AG09319 (cell line): ENCODE measurements at regions not wholly inside any gene's neighbourhood (a gene's known extent, or its start where the extent isn't known, plus 50 kb on each side); places are given as distances from the start of the nearest gene placed in this dataset.

ENCODE experiments used
- DNase-seq: peaks from one replicate; pipeline ENCODE4 v3.0.0-alpha.2; 2010; ENCODE audit warnings: low read depth; ENCODE audit errors: extremely low read depth
- TF ChIP-seq, protein P1 (sequence below): IDR thresholded peaks from 2 replicates; pipeline ENCODE4 v1.5.1; 2011; ENCODE audit warnings: low read depth, mild to moderate bottlenecking, inconsistent platforms, low read length, moderate library complexity

DNA sequence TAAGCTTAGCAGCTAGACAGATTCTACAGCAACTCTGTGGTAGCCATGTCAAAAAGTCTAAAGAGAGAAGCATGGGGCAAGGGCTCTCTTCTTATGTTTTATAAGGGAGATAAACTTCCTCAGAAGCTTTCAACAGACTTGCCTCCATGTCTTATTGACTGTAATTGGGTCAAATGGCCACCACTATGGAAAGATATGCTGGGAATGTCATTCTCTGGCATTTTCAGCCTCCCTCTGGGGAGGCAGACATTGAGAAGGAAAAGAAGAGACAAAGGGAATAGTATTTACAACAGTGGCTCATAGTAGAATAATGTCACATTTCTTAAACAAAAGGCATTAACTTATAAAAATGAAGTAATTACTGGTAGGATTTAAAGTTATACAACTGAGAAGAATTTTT is 1964.5 kb upstream of the PIK3C3 start:
- TF ChIP-seq, protein P1, sequence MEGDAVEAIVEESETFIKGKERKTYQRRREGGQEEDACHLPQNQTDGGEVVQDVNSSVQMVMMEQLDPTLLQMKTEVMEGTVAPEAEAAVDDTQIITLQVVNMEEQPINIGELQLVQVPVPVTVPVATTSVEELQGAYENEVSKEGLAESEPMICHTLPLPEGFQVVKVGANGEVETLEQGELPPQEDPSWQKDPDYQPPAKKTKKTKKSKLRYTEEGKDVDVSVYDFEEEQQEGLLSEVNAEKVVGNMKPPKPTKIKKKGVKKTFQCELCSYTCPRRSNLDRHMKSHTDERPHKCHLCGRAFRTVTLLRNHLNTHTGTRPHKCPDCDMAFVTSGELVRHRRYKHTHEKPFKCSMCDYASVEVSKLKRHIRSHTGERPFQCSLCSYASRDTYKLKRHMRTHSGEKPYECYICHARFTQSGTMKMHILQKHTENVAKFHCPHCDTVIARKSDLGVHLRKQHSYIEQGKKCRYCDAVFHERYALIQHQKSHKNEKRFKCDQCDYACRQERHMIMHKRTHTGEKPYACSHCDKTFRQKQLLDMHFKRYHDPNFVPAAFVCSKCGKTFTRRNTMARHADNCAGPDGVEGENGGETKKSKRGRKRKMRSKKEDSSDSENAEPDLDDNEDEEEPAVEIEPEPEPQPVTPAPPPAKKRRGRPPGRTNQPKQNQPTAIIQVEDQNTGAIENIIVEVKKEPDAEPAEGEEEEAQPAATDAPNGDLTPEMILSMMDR, result no peak
- DNase-seq, result no peak

DNA sequence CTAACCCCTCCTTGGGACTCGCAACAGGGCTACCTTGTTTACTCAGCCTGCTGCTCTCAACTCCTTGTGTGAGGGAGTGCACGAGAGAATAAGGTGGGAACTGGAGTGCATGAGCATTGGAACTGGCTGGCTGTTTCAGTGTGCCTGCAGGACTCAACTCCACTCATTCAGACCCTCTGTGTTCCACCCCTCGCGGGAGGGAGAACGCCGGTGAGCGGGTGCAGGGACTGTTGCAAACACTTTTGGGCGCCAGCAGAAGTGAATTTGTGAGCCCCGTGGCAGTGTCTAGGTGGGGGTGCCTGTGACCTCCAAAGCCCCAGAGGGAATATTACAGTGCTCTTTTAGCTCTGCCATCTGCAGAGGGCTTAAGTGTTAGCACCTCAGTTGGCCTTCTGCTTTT is 1978.3 kb upstream of the PIK3C3 start:
- TF ChIP-seq, protein P1, result no peak
- no peak for DNase-seq

DNA sequence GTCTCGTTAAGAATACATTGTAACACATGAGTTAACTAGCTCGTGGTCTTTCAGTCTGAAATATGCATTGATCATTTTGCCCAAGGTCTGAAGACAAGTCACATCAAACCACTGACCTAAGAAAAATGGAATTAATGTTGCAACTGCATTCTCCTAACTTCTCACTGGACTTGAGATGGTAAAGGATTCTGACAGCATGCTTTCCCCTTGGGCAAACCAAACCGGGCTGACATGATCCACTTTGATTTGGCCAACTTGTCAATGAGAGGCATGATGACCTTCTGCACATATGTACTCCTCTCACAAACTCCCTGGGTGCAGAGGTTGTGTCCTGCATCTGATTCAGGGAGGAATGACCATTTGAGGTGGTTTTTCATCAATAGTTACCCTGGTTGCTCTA is 1982.5 kb upstream of the PIK3C3 start:
- DNase-seq, result no peak
- TF ChIP-seq, protein P1, result no peak

DNA sequence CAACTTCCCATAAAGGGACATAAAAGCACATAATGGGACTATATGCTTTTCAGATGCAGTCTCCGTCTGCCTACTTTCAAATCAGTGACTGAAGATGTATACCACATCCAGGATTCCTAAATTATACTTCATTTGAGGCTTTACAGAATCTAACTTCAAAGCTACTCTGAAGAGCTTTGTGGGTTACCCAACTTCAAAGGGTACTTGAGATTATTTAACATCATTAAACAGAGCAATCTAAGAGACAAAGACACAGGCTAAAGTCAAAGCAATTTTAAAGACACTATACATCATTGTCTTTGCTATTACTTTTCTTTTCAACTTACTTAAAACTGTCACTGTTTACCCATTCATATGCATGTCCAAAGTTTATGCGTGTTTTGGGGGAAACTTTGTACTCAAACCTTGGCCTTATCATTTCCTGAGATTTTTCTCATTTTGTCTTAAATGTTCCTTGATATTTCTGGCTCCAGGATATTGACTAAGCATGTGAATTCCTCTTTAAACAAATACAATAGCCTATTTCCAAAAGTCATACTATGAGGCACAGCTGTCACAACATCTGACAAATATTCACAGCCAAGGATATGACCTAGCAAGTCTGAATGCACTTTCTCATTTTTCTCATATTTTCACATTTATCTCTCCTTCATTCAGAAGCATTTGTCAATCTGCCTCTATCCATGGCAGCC is 1985.1 kb upstream of the PIK3C3 start:
- no peak for DNase-seq
- TF ChIP-seq, protein P1, result no peak

DNA sequence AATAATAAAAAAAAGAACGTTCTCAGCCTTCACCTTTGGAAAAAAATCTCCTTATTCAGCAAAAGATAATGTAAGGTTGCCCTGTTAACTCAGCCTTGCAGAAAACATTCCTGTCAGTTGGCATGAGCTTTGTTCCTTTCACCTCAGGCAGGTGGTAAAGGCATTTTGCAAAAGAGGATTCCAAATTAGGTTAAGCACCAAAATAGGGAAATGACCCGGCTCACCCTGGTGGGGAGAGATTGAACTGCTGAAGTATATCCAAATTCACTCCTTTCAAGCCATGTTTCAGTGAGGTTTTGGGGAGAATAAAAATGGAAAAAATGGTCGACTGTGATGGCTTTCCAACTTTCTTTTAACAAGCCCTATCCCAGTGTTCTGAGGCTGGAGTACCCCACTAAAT is 1988.8 kb upstream of the PIK3C3 start:
- DNase-seq, result no peak
- TF ChIP-seq, protein P1, result no peak; the same call in 1 of the 2 replicates

DNA sequence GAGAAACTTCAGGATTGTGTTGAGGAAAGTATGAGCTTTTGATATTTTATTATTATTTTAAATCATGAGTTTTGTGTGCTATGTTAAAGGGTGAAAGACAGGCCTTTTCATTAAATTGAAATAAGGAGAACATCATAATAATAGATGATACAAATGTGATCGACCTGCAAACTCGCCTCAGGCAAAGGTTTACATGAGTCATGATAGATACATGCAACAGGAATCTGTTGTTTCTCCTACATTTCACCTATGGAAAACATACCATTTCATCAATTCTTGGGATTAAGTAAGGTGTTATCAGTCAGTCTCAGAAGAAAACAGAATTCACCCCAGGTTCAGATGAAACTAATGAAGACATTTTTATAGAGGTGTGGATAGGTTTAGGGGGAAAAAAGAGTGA is 1992.5 kb upstream of the PIK3C3 start:
- no peak for DNase-seq
- TF ChIP-seq, protein P1, result no peak

DNA sequence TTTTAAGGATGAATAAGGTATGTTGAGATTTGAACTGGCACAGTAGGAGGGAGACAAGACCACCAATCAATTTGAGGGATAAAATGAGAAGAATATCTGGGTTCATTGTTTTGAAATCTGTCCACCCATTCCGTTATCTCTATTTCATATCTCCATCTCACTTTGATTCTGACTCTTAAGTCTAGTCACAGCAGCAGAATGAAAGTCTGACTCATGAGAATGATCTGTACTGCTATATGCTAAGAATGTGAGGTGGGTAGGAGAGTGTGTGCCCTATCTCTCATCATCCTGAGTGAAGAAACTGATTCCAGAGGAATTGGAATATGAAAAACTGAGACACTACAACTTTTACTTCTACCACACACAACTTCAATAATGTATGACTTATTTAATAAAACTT is 1994.5 kb upstream of the PIK3C3 start:
- DNase-seq, result no peak
- TF ChIP-seq, protein P1, result no peak
